IMR-90 (cell line): ENCODE measurements at regions not wholly inside any gene's neighbourhood (a gene's known extent, or its start where the extent isn't known, plus 50 kb on each side); places are given as distances from the start of the nearest gene placed in this dataset.

Experiments used
- ATAC-seq: fragments of 200-7000 bp; cut with Tn5 transposase; 2 replicates; pipeline ENCODE4 v1.9.1; 2020; ENCODE audit warnings: low read depth, mild to moderate bottlenecking, moderate library complexity
- BruUV-seq: library from RNA; stranded (reverse); fragments of 400-500 nt; replicated peaks from 2 replicates; lab custom pipeline; 2021; lab: Mats Ljungman, UMichigan
- CTCF ChIA-PET: fragments of 300-600 bp; formaldehyde crosslinking; extraction: SDS; loops from one replicate; lab custom pipeline; 2021; ENCODE audit warnings: antibody characterized with exemption; lab: Yijun Ruan, JAX
- POLR2A ChIA-PET: fragments of 300-600 bp; sonication (Branson Sonifier 250); formaldehyde crosslinking; loops from one replicate; lab custom pipeline; 2022; ENCODE audit warnings: antibody characterized with exemption; ENCODE audit not compliant: unreplicated experiment; lab: Charles Lee
- DNase-seq: peaks from one replicate; pipeline ENCODE4 v3.0.0; 2013
- H2AFZ ChIP-seq: replicated peaks from 2 replicates; pipeline ENCODE3; 2013; ENCODE audit warnings: low read length, mild to moderate bottlenecking; ENCODE audit not compliant: poor library complexity
- H2AK5ac ChIP-seq: 2 replicates; pipeline ENCODE4 v1.6.1; 2013; ENCODE audit warnings: low read depth, low read length, inconsistent platforms
- H2AK9ac ChIP-seq: replicated peaks from 2 replicates; pipeline ENCODE3; 2013; ENCODE audit warnings: mild to moderate bottlenecking, low read depth, low read length, moderate library complexity; ENCODE audit not compliant: poor library complexity
- H2BK120ac ChIP-seq: 2 replicates; pipeline ENCODE4 v1.6.1; 2013; ENCODE audit warnings: low read depth, low read length, inconsistent platforms
- H2BK15ac ChIP-seq: 3 replicates; pipeline ENCODE4 v1.6.1; 2013; ENCODE audit warnings: low read depth, low read length, inconsistent platforms
- H2BK20ac ChIP-seq: 2 replicates; pipeline ENCODE4 v1.6.1; 2013; ENCODE audit warnings: low read depth, mild to moderate bottlenecking, inconsistent platforms, low read length, moderate library complexity
- H2BK5ac ChIP-seq: 2 replicates; pipeline ENCODE4 v1.6.1; 2013; ENCODE audit warnings: mild to moderate bottlenecking, low read depth, low read length, inconsistent platforms; ENCODE audit not compliant: poor library complexity, severe bottlenecking
- H3K14ac ChIP-seq: replicated peaks from 2 replicates; pipeline ENCODE4 v1.6.1; 2013; ENCODE audit warnings: low read depth, low read length, inconsistent platforms
- H3K18ac ChIP-seq: 2 replicates; pipeline ENCODE4 v1.6.1; 2013; ENCODE audit warnings: low read depth, low read length, control low read depth
- H3K23ac ChIP-seq: 2 replicates; pipeline ENCODE4 v1.6.1; 2013; ENCODE audit warnings: low read depth, low read length, inconsistent platforms
- H3K27ac ChIP-seq: 2 replicates; pipeline ENCODE4 v1.5.1; 2013; ENCODE audit warnings: mild to moderate bottlenecking, control low read depth, low read length; ENCODE audit not compliant: insufficient read depth
- H3K27me3 ChIP-seq: 2 replicates; pipeline ENCODE4 v1.6.1; 2013; ENCODE audit warnings: low read length; ENCODE audit not compliant: control insufficient read depth, insufficient read depth
- H3K36me3 ChIP-seq: 2 replicates; pipeline ENCODE4 v1.6.1; 2013; ENCODE audit warnings: low read length, mixed read lengths; ENCODE audit not compliant: control insufficient read depth, insufficient read depth
- H3K4ac ChIP-seq: 2 replicates; pipeline ENCODE4 v1.6.1; 2013; ENCODE audit warnings: low read depth, low read length, inconsistent platforms
- H3K4me1 ChIP-seq: 2 replicates; pipeline ENCODE4 v1.6.1; 2013; ENCODE audit warnings: low read length, mixed read lengths; ENCODE audit not compliant: control insufficient read depth, insufficient read depth
- H3K4me2 ChIP-seq: 2 replicates; pipeline ENCODE4 v1.6.1; 2013; ENCODE audit warnings: low read depth, mild to moderate bottlenecking, control low read depth, low read length, moderate library complexity
- H3K4me3 ChIP-seq: 2 replicates; pipeline ENCODE4 v1.5.1; 2013; ENCODE audit warnings: low read depth, mild to moderate bottlenecking, control low read depth, low read length, moderate library complexity; ENCODE audit not compliant: insufficient read depth
- H3K56ac ChIP-seq: 2 replicates; pipeline ENCODE4 v1.6.1; 2013; ENCODE audit warnings: low read length, inconsistent platforms; ENCODE audit not compliant: insufficient read depth; ENCODE audit errors: extremely low read depth
- H3K79me1 ChIP-seq, 2 experiments: 2 replicates each; pipeline ENCODE4 v1.6.1; 2013; ENCODE audit warnings: low read length in 2 of 2, inconsistent platforms in 1 of 2, low read depth in 1 of 2
- H3K9ac ChIP-seq: 2 replicates; pipeline ENCODE4 v1.6.1; 2013; ENCODE audit warnings: low read depth, low read length, control low read depth
- H3K9me1 ChIP-seq: 2 replicates; pipeline ENCODE4 v1.6.1; 2013; ENCODE audit warnings: low read length, inconsistent platforms; ENCODE audit not compliant: insufficient read depth
- H3K9me3 ChIP-seq: 2 replicates; pipeline ENCODE4 v1.6.1; 2013; ENCODE audit warnings: low read length; ENCODE audit not compliant: control insufficient read depth, insufficient read depth
- H4K20me1 ChIP-seq: 2 replicates; pipeline ENCODE4 v1.6.1; 2013; ENCODE audit warnings: low read length, inconsistent platforms; ENCODE audit not compliant: insufficient read depth
- H4K5ac ChIP-seq: 2 replicates; pipeline ENCODE4 v1.6.1; 2013; ENCODE audit warnings: mild to moderate bottlenecking, low read depth, low read length, control low read depth
- H4K8ac ChIP-seq, 2 experiments: 2 replicates each; pipeline ENCODE4 v1.6.1; 2013; ENCODE audit warnings: low read depth in 2 of 2, low read length in 2 of 2, control low read depth in 1 of 2, inconsistent platforms in 1 of 2
- H4K91ac ChIP-seq: 2 replicates; pipeline ENCODE4 v1.6.1; 2013; ENCODE audit warnings: low read depth, low read length, inconsistent platforms; ENCODE audit not compliant: insufficient read depth
- BHLHE40 ChIP-seq: fragments of 150-350 bp; IDR thresholded peaks from 2 replicates; pipeline ENCODE4 v1.6.1; 2016; ENCODE audit warnings: mild to moderate bottlenecking, low read depth, low read length
- CEBPB ChIP-seq: IDR thresholded peaks from 2 replicates; pipeline ENCODE4 v1.6.1; 2012; ENCODE audit warnings: low read depth, low read length, improper control_type of control experiment
- CHD1 ChIP-seq: IDR thresholded peaks from 2 replicates; pipeline ENCODE4 v1.6.1; 2012; ENCODE audit warnings: low read depth, low read length, improper control_type of control experiment
- FOS ChIP-seq: fragments of 150-350 bp; IDR thresholded peaks from 2 replicates; pipeline ENCODE4 v1.6.1; 2016; ENCODE audit warnings: low read depth, low read length
- MAFK ChIP-seq: IDR thresholded peaks from 2 replicates; pipeline ENCODE4 v1.6.1; 2012; ENCODE audit warnings: low read depth, low read length, improper control_type of control experiment
- MAZ ChIP-seq: IDR thresholded peaks from 2 replicates; pipeline ENCODE4 v1.6.1; 2012; ENCODE audit warnings: low read depth, mild to moderate bottlenecking, low read length, improper control_type of control experiment, moderate library complexity, borderline replicate concordance
- MXI1 ChIP-seq: IDR thresholded peaks from 2 replicates; pipeline ENCODE4 v1.6.1; 2012; ENCODE audit warnings: low read depth, mild to moderate bottlenecking, low read length, moderate library complexity, borderline replicate concordance
- NFE2L2 ChIP-seq: fragments of 150-350 bp; IDR thresholded peaks from 2 replicates; pipeline ENCODE4 v1.6.1; 2016; ENCODE audit warnings: low read depth, mild to moderate bottlenecking, low read length
- POLR2A ChIP-seq: IDR thresholded peaks from 2 replicates; pipeline ENCODE4 v1.6.1; 2012; ENCODE audit warnings: mild to moderate bottlenecking, low read depth, low read length
- RAD21 ChIP-seq: IDR thresholded peaks from 2 replicates; pipeline ENCODE4 v1.6.1; 2012; ENCODE audit warnings: low read length, improper control_type of control experiment
- RCOR1 ChIP-seq: IDR thresholded peaks from 2 replicates; pipeline ENCODE4 v1.6.1; 2012; ENCODE audit warnings: mild to moderate bottlenecking, low read length, improper control_type of control experiment; ENCODE audit not compliant: insufficient replicate concordance
- RFX5 ChIP-seq: IDR thresholded peaks from 2 replicates; pipeline ENCODE4 v1.8.0; 2012; ENCODE audit warnings: low read depth, mild to moderate bottlenecking, low read length, moderate library complexity
- SMC3 ChIP-seq: fragments of 150-350 bp; IDR thresholded peaks from 2 replicates; pipeline ENCODE4 v1.6.1; 2016; ENCODE audit warnings: low read depth, mild to moderate bottlenecking, antibody characterized with exemption, low read length, moderate library complexity
- USF2 ChIP-seq: fragments of 150-350 bp; IDR thresholded peaks from 2 replicates; pipeline ENCODE4 v1.6.1; 2017; ENCODE audit warnings: mild to moderate bottlenecking, antibody characterized with exemption, low read length, low read depth
- WGBS, 2 experiments: methylation state at CpG; one replicate each; pipeline versions ENCODE4 v1.1.5 to v1.1.7; 2013; ENCODE audit warnings: missing lambda C conversion rate in 2 of 2; ENCODE audit not compliant: insufficient read length in 1 of 2; ENCODE audit errors: extremely low coverage in 2 of 2; 5-methylcytosine and 5-hydroxymethylcytosine counted together
- dilution Hi-C: fragments of 300-500 bp; cut with HindIII; formaldehyde crosslinking; loops from one replicate; pipeline ENCODE4 v1.14.3; 2018; ENCODE audit warnings: low sequenced_read_pairs; ENCODE audit not compliant: unreplicated experiment
- in situ Hi-C: fragments of 300-500 bp; cut with MboI; formaldehyde crosslinking; loops from 3 replicates; pipeline ENCODE4 v1.14.3; 2019; ENCODE audit warnings: low sequenced_read_pairs, inconsistent platforms, mixed read lengths
- intact Hi-C: fragments of 100-400 bp; cut with micrococcal nuclease; formaldehyde crosslinking; loops from 2 replicates; pipeline ENCODE4 v1.10.0; 2022
- TF ChIP-seq, protein P1 (sequence below): conservative IDR thresholded peaks from 2 replicates; pipeline ENCODE4 v1.5.1; 2012; ENCODE audit warnings: mild to moderate bottlenecking, low read depth, low read length, improper control_type of control experiment
- TF ChIP-seq, protein P2 (sequence below): fragments of 150-350 bp; IDR thresholded peaks from 2 replicates; pipeline ENCODE4 v1.6.1; 2016; ENCODE audit warnings: low read depth, mild to moderate bottlenecking, low read length, moderate library complexity, borderline replicate concordance

DNA sequence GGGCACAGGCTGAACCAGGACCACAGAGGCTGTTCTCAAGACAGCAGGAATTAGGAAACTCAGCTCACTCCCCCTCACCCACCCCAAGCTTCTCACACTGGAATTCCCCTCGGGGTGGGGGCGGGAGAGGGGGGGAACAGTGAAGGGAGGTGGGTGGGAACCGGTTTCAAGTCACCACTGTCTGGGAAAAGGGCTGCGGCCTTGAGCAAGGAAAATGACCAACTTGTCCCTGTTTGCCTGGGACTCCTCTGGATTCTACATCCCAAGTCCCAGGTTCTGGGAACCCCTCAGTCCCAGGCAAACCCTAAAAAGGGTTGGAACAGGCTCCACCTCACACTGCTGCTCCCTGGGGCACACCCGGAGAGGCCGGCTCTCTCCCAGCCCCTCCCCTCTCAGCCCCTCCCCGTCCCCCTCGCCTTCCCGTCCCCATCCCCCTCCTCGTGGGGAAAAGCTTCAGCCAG, 230.7 kb downstream of the TFAP2C start:
- DNase-seq: no peak
- Histone ChIP-seq H2BK5ac (no peak overlapping the region), H3K9me1 (no peaks in the 10 kb centered on the region), H3K79me1 (no peaks in the 10 kb centered on the region), H3K14ac (no peak overlapping the region), H4K20me1 (no peaks in the 10 kb centered on the region), H3K27me3 (peaks cover 7% of the 10 kb centered on the region), H3K23ac (no peak overlapping the region), H4K91ac (no peak overlapping the region), H2AK9ac (no peak overlapping the region), H3K18ac (no peak overlapping the region), H3K4ac (no peak overlapping the region), H4K8ac (no peak overlapping the region), H3K4me2 (no peak overlapping the region), H2BK20ac (no peak overlapping the region), H2BK15ac (no peak overlapping the region), H3K4me1 (no peaks in the 10 kb centered on the region), H3K9me3 (no peaks in the 10 kb centered on the region), H2AK5ac (no peak overlapping the region), H2AFZ (no peak overlapping the region), H2BK120ac (no peak overlapping the region), H3K36me3 (no peaks in the 10 kb centered on the region), H3K9ac (no peak overlapping the region), H3K27ac (no peak overlapping the region), H3K56ac (no peak overlapping the region), H4K5ac (no peak overlapping the region), H3K4me3 (no peak overlapping the region)
- no peak for ATAC-seq
- WGBS, 2 experiments: no CpG with 5 or more reads among the region's 10 CpGs
- no peak for TF ChIP-seq MXI1
- TF ChIP-seq, protein P1, sequence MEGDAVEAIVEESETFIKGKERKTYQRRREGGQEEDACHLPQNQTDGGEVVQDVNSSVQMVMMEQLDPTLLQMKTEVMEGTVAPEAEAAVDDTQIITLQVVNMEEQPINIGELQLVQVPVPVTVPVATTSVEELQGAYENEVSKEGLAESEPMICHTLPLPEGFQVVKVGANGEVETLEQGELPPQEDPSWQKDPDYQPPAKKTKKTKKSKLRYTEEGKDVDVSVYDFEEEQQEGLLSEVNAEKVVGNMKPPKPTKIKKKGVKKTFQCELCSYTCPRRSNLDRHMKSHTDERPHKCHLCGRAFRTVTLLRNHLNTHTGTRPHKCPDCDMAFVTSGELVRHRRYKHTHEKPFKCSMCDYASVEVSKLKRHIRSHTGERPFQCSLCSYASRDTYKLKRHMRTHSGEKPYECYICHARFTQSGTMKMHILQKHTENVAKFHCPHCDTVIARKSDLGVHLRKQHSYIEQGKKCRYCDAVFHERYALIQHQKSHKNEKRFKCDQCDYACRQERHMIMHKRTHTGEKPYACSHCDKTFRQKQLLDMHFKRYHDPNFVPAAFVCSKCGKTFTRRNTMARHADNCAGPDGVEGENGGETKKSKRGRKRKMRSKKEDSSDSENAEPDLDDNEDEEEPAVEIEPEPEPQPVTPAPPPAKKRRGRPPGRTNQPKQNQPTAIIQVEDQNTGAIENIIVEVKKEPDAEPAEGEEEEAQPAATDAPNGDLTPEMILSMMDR: no peak
- TF ChIP-seq SMC3: no peak
- no peak for TF ChIP-seq POLR2A
- TF ChIP-seq RCOR1: no peak
- no peak for TF ChIP-seq CEBPB
- TF ChIP-seq RAD21: no peak
- no peak for TF ChIP-seq USF2
- no peak for TF ChIP-seq CHD1
- TF ChIP-seq, protein P2, sequence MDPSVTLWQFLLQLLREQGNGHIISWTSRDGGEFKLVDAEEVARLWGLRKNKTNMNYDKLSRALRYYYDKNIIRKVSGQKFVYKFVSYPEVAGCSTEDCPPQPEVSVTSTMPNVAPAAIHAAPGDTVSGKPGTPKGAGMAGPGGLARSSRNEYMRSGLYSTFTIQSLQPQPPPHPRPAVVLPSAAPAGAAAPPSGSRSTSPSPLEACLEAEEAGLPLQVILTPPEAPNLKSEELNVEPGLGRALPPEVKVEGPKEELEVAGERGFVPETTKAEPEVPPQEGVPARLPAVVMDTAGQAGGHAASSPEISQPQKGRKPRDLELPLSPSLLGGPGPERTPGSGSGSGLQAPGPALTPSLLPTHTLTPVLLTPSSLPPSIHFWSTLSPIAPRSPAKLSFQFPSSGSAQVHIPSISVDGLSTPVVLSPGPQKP: no peak
- no peak for TF ChIP-seq MAFK
- TF ChIP-seq NFE2L2: no peak
- TF ChIP-seq RFX5: no peak
- TF ChIP-seq FOS: no peak
- TF ChIP-seq BHLHE40: no peak
- TF ChIP-seq MAZ: no peak
- dilution Hi-C loops (no loop called here), in situ Hi-C loops (no loop called here), intact Hi-C loops (no loop called here)
- CTCF ChIA-PET: no interaction called here
- POLR2A ChIA-PET: no interaction called here
- BruUV-seq: no TSS peak
